Activated T-cell treated with anti-CD3 and anti-CD28 coated beads, Interleukin-2, amount 50 U/mL, for 4 hours (primary cell): ENCODE measurements at regions not wholly inside any gene's neighbourhood (a gene's known extent, or its start where the extent isn't known, plus 50 kb on each side); places are given as distances from the start of the nearest gene placed in this dataset.

ENCODE experiments used
- ATAC-seq, 2 donors: fragments of 200-7000 bp; cut with Tn5 transposase; one replicate each; pipeline ENCODE4 v1.10.0; 2021
- DNase-seq: peaks from one replicate; pipeline ENCODE4 v3.0.0-alpha.2; 2020
- H3K27me3 Mint-ChIP-seq: one replicate; pipeline ENCODE4 v1.8.0; 2021; ENCODE audit warnings: low read depth, mixed read lengths
- H3K36me3 Mint-ChIP-seq: one replicate; pipeline ENCODE4 v1.8.0; 2022; ENCODE audit warnings: mixed read lengths; ENCODE audit not compliant: insufficient read depth
- H3K4me1 Mint-ChIP-seq: one replicate; pipeline ENCODE4 v1.8.0; 2021; ENCODE audit warnings: low read depth, mixed read lengths
- H3K4me3 Mint-ChIP-seq: one replicate; pipeline ENCODE4 v1.8.0; 2021; ENCODE audit warnings: mild to moderate bottlenecking, moderate library complexity, mixed read lengths
- H3K9me3 Mint-ChIP-seq: one replicate; pipeline ENCODE4 v1.8.0; 2021; ENCODE audit warnings: mixed read lengths

DNA sequence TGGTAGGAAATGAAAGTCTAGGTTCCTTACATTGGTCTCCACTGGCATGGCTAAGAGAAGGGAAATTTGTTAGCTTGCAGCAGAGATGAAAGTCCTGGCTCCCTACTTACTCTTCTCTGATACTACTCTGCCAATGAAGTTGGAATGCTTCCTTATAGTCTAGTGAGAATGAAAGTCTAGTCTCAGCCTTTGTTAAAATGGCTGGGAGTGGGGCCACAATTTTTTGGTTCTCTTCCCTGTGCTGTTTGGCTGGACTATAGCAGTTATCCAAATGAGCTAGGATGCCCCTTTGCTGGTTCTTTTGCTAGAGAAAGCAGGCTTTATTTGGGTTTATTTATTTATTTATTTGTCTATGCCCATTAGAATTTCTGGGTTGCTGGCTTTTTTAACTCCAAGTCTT is 414.3 kb downstream of the AASDHPPT start:
- H3K36me3 Mint-ChIP-seq: no peaks in the 10 kb centered on the region
- DNase-seq (no peak), ATAC-seq (no peak)
- H3K4me3 Mint-ChIP-seq: no peak overlapping the region
- peaks cover 6% of the 10 kb centered on the region for H3K9me3 Mint-ChIP-seq
- H3K27me3 Mint-ChIP-seq: no peaks in the 10 kb centered on the region
- H3K4me1 Mint-ChIP-seq: no peaks in the 10 kb centered on the region

- H3K27me3 Mint-ChIP-seq: no peaks in the 10 kb centered on the region
- DNase-seq (no peak), ATAC-seq (no peak)
- no peaks in the 10 kb centered on the region for H3K4me1 Mint-ChIP-seq
- H3K4me3 Mint-ChIP-seq: no peak overlapping the region
- H3K9me3 Mint-ChIP-seq: no peaks in the 10 kb centered on the region
- no peaks in the 10 kb centered on the region for H3K36me3 Mint-ChIP-seq
These were observed 416.3 kb downstream of the AASDHPPT start for GRCh38 chr11:106493751-106494150.

DNA sequence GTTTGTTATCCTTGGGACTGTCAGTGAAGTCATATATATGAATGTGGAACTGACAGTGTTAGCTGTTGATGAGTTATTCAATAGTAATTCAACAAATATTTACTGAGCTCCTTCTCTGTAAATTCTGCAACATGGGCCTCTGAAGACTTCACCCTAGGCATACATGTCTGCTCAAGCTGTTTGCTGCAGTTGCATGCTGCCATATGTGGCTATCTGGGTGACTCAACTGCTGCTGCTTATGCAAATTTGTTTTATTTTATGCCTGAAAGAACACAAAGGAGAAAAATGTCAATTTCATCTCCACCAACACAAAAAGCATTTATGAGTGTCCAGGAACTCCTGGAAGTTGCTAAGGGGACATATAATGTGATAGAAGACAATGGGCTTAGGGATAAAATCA is 417.6 kb downstream of the AASDHPPT start:
- Mint-ChIP-seq H3K4me3 (no peak overlapping the region), H3K9me3 (no peaks in the 10 kb centered on the region), H3K4me1 (no peaks in the 10 kb centered on the region), H3K27me3 (no peaks in the 10 kb centered on the region), H3K36me3 (no peaks in the 10 kb centered on the region)
- DNase-seq (no peak), ATAC-seq (no peak)

DNA sequence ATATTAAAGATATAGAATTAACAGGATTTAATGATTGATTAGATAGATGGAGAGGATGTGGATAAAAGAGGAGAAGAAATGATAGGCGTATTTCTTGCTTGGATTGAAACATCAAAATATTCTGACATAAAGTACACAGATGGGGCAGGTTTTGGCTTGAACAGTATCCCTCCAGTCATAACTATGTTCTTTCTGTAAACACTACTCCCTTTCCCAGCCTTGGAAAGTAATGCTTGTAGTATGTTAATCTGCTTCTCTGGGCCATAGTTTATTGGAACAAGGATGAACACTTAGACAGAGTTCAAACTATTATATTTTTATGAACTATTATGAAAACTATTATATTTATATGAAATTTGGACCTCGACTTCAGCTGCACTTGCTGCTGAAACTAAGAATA is 419.2 kb downstream of the AASDHPPT start:
- ATAC-seq: no peak
- H3K4me1 Mint-ChIP-seq: no peaks in the 10 kb centered on the region
- H3K36me3 Mint-ChIP-seq: no peaks in the 10 kb centered on the region
- DNase-seq: no peak
- no peak overlapping the region for H3K4me3 Mint-ChIP-seq
- H3K27me3 Mint-ChIP-seq: no peaks in the 10 kb centered on the region
- H3K9me3 Mint-ChIP-seq: peaks cover 4% of the 10 kb centered on the region

GRCh38 chr11:106497321-106497720 is 419.9 kb downstream of the AASDHPPT start:
- DNase-seq (no peak), ATAC-seq (no peak)
- Mint-ChIP-seq H3K4me3 (no peak overlapping the region), H3K9me3 (peaks cover 4% of the 10 kb centered on the region), H3K36me3 (no peaks in the 10 kb centered on the region), H3K4me1 (no peaks in the 10 kb centered on the region), H3K27me3 (no peaks in the 10 kb centered on the region)

GRCh38 chr11:106497822-106498221 is 420.4 kb downstream of the AASDHPPT start:
- Mint-ChIP-seq H3K9me3 (peaks cover 4% of the 10 kb centered on the region), H3K4me3 (no peak overlapping the region), H3K27me3 (no peaks in the 10 kb centered on the region), H3K4me1 (no peaks in the 10 kb centered on the region), H3K36me3 (no peaks in the 10 kb centered on the region)
- no peak for ATAC-seq
- no peak for DNase-seq

DNA sequence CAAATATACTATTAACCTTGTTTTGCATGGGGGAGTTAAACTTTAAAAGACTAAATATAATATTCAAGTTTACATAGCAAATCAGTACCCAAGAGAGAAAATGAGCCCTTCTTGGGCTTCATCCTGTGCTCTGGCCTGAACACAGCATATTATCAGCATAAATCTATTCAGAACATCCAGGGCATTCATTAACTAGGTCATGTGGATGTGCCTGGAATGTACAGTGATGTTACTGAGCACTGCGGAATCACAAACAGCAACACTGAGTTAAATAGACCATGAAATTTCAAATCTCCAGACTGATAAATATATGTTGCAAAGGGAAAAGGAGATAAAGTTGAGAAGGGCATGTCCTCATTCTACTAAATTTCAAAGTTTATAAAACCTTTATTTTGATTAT is 426.4 kb downstream of the AASDHPPT start:
- H3K9me3 Mint-ChIP-seq: peaks cover 16% of the 10 kb centered on the region
- no peak overlapping the region for H3K4me3 Mint-ChIP-seq
- H3K36me3 Mint-ChIP-seq: no peaks in the 10 kb centered on the region
- no peaks in the 10 kb centered on the region for H3K27me3 Mint-ChIP-seq
- ATAC-seq (no peak), DNase-seq (no peak)
- no peaks in the 10 kb centered on the region for H3K4me1 Mint-ChIP-seq

- no peak for ATAC-seq
- Mint-ChIP-seq H3K36me3 (no peaks in the 10 kb centered on the region), H3K27me3 (no peaks in the 10 kb centered on the region), H3K9me3 (peaks cover 12% of the 10 kb centered on the region), H3K4me3 (no peak overlapping the region), H3K4me1 (no peaks in the 10 kb centered on the region)
- no peak for DNase-seq
These were observed 430.3 kb downstream of the AASDHPPT start for GRCh38 chr11:106507645-106508306.

DNA sequence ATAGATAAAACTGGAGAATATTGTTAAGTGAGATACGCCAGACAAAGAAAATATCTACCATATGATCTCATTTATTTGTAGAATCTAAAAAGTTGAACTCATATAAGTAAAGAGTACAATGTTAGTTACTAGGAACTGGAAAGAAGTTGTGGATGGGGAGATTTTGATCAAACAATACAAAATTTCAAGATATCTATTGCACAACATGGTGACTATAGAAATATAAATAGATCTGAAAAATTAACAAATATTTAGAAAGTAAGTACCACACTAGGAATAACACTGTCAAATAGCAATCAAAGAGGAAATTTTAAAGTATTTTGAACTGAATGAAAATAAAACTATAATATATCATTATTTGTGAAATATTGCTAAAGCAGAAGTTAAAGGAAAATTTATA is 437.2 kb downstream of the AASDHPPT start:
- DNase-seq (no peak), ATAC-seq (no peak)
- Mint-ChIP-seq H3K9me3 (peaks cover 12% of the 10 kb centered on the region), H3K4me1 (no peaks in the 10 kb centered on the region), H3K4me3 (no peak overlapping the region), H3K27me3 (no peaks in the 10 kb centered on the region), H3K36me3 (no peaks in the 10 kb centered on the region)

DNA sequence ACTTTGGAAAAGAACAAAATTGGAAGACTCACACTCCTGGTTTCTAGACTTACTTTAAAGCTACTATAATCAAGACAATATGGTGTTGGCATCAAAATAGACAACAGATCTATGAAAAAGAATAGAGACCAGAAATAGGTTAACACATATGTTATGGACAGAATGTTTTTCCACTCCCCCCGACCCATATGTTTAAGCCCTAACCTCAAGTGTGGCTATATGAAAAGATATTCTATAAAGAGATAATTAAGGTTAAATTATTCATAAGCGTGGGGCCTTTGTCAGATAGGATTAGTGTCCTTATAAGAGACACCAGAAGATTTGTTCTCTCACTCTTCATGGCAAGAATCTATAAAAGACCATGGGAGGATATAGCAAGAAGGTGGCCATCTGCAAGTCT is 440.0 kb downstream of the AASDHPPT start:
- Mint-ChIP-seq H3K36me3 (no peaks in the 10 kb centered on the region), H3K27me3 (no peaks in the 10 kb centered on the region), H3K9me3 (peaks cover 23% of the 10 kb centered on the region), H3K4me1 (no peaks in the 10 kb centered on the region), H3K4me3 (no peak overlapping the region)
- no peak for DNase-seq
- no peak for ATAC-seq

DNA sequence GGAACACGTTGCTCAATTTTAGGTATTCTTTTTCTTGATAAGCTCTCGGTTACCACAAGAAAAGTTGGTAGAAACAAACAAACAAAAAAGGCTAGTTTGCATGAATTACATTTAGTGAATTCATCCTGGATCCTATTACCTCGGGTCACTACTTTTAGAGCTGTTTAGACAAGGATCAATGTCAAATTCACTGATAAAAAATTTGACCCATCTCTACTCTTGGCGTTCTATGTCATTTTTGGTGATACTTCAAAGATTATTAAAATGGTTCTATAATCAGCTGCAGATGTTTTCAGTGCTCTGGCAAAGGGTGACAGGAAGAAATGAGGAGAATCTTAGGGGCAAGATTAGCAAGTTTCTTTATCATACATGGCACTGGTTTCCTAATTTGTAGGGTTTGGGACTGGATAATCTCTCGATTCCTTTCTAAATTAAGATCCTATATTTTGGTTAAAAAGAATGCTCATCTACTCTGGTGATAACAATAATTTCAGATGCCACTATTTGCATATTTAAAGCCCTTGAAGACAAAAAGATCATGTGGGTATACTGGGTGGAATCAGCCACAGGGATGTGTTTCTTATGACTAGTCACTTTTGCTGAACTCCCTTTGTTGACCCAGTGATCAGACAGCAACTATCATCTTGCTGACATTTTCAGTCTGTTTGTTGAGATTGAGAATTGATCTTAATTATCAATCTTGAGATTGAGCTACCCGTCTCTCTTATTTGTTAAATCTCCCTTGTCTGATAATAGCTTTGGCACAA is 442.9 kb downstream of the AASDHPPT start:
- Mint-ChIP-seq H3K4me3 (no peak overlapping the region), H3K27me3 (no peaks in the 10 kb centered on the region), H3K9me3 (peaks cover 18% of the 10 kb centered on the region), H3K4me1 (no peaks in the 10 kb centered on the region), H3K36me3 (no peaks in the 10 kb centered on the region)
- DNase-seq (no peak), ATAC-seq (no peak)

DNA sequence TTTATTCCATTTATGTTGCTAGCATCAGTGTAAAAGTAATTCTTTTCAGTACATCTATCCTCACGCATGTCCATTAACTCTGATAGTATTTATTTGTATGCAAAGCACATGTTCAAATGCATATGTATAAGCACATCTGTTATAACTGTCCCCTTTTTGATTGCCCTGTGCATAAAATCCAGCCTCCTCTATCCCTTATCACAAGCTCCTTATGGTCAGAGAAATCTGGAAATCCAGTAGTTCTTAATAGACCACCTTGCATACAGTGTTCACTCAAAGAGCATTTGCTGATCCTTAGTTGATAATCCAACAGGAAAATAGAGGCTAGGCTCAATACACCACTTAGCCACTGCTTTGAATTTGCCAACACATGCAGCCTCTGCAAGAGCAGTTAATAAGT is 443.5 kb downstream of the AASDHPPT start:
- no peaks in the 10 kb centered on the region for H3K27me3 Mint-ChIP-seq
- no peaks in the 10 kb centered on the region for H3K36me3 Mint-ChIP-seq
- H3K4me1 Mint-ChIP-seq: no peaks in the 10 kb centered on the region
- peaks cover 18% of the 10 kb centered on the region for H3K9me3 Mint-ChIP-seq
- DNase-seq: no peak
- ATAC-seq: no peak
- no peak overlapping the region for H3K4me3 Mint-ChIP-seq

- Mint-ChIP-seq H3K4me1 (no peaks in the 10 kb centered on the region), H3K9me3 (peaks cover 18% of the 10 kb centered on the region), H3K27me3 (no peaks in the 10 kb centered on the region), H3K4me3 (no peak overlapping the region), H3K36me3 (no peaks in the 10 kb centered on the region)
- no peak for DNase-seq
- ATAC-seq: no peak
These were observed 445.7 kb downstream of the AASDHPPT start for GRCh38 chr11:106523171-106523570.

DNA sequence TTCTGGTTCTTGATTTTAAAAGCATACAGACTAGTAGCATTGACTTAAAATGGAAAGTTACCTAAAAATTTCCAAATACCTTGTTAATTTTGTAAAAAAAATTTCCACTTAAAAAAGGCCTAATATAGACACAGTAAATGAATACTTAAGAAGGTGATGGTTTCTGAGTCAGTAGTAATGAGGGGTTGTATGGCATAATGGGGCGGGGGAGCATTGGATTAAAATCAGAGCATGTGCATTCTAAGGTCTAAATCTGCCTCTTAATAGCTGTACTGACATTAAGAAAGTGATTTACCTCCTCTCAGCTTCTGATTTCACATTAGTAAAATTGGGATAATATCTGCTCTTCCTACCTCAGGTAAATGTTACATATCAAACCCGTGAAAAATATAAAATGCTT is 446.5 kb downstream of the AASDHPPT start:
- Mint-ChIP-seq H3K4me3 (no peak overlapping the region), H3K9me3 (peaks cover 16% of the 10 kb centered on the region), H3K36me3 (no peaks in the 10 kb centered on the region), H3K4me1 (no peaks in the 10 kb centered on the region), H3K27me3 (no peaks in the 10 kb centered on the region)
- ATAC-seq: no peak
- DNase-seq: no peak

DNA sequence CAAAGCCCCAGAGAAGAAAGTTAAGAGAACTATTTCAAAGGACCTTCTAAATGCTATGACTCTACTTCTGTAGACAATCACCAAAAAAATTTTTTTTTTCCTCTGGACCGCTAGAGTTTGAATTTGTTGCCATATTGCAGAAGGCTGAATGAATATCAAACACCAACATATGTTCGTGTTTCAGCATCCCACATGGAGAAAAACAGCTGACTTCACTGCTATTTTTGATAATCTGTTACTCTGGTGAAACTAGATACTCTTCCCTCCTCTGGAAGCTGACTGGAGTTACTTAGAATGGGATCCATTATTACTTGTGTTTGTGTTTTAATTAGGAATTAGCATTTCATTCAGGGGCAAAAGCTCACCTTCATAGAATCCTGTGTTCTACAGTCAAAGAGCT is 447.0 kb downstream of the AASDHPPT start:
- Mint-ChIP-seq H3K27me3 (no peaks in the 10 kb centered on the region), H3K4me1 (no peaks in the 10 kb centered on the region), H3K9me3 (peaks cover 12% of the 10 kb centered on the region), H3K36me3 (no peaks in the 10 kb centered on the region), H3K4me3 (no peak overlapping the region)
- ATAC-seq (no peak), DNase-seq (no peak)
